H1 (cell line): ENCODE measurements at regions not wholly inside any gene's neighbourhood (a gene's known extent, or its start where the extent isn't known, plus 50 kb on each side); places are given as distances from the start of the nearest gene placed in this dataset.

ENCODE experiments used
- BACH1 ChIP-seq: IDR thresholded peaks from 2 replicates; pipeline ENCODE4 v1.6.1; 2012; ENCODE audit warnings: low read length, improper control_type of control experiment
- CBX5 ChIP-seq: fragments of 300-800, 300-1000 bp; sonication (generic); IDR thresholded peaks from 2 replicates; pipeline ENCODE4 v1.7.1; 2016; ENCODE audit warnings: antibody characterized with exemption, low read length, low read depth
- CHD2 ChIP-seq: IDR thresholded peaks from 2 replicates; pipeline ENCODE4 v1.6.1; 2012; ENCODE audit warnings: low read length, improper control_type of control experiment
- KDM1A ChIP-seq: fragments of 200-600, 300-600 bp; sonication (generic); IDR thresholded peaks from 2 replicates; pipeline ENCODE4 v1.7.1; 2016; ENCODE audit warnings: mild to moderate bottlenecking, low read length, borderline replicate concordance
- POU5F1 ChIP-seq: IDR thresholded peaks from 2 replicates; pipeline ENCODE4 v1.6.1; 2011; ENCODE audit warnings: low read depth, mild to moderate bottlenecking, low read length, moderate library complexity
- TAF1 ChIP-seq: IDR thresholded peaks from 2 replicates; pipeline ENCODE4 v1.6.1; 2011; ENCODE audit warnings: mild to moderate bottlenecking, low read depth, low read length
- TAF7 ChIP-seq: optimal IDR thresholded peaks from 2 replicates; pipeline ENCODE3; 2011; ENCODE audit warnings: low read depth, mild to moderate bottlenecking, inconsistent platforms, low read length, moderate library complexity, borderline replicate concordance
- TCF12 ChIP-seq: IDR thresholded peaks from 2 replicates; pipeline ENCODE4 v1.6.1; 2011; ENCODE audit warnings: low read depth, mild to moderate bottlenecking, low read length
- ZNF274 ChIP-seq: IDR thresholded peaks from 2 replicates; pipeline ENCODE4 v1.7.0; 2012; ENCODE audit warnings: low read length, borderline replicate concordance; ENCODE audit errors: extremely low read depth

- TF ChIP-seq CHD2 = no peak
- TF ChIP-seq BACH1 = no peak
- TF ChIP-seq ZNF274 = no peak
- TF ChIP-seq CBX5 = no peak
- TF ChIP-seq POU5F1 = no peak
- no peak for TF ChIP-seq TAF7
- TF ChIP-seq KDM1A = no peak
- no peak for TF ChIP-seq TAF1
- TF ChIP-seq TCF12 = no peak
Measured at GRCh38 chr4:136219592-136220125, 1312.6 kb downstream of the PCDH18 start (continued).
